ENCODE measurements at regions not wholly inside any gene's neighbourhood (a gene's known extent, or its start where the extent isn't known, plus 50 kb on each side); places are given as distances from the start of the nearest gene placed in this dataset.
"Not testable (repeated sequence)": the region's sequence is repeated elsewhere in the genome, so short reads cannot be mapped to it uniquely, and the experiment has no call there.

DNA sequence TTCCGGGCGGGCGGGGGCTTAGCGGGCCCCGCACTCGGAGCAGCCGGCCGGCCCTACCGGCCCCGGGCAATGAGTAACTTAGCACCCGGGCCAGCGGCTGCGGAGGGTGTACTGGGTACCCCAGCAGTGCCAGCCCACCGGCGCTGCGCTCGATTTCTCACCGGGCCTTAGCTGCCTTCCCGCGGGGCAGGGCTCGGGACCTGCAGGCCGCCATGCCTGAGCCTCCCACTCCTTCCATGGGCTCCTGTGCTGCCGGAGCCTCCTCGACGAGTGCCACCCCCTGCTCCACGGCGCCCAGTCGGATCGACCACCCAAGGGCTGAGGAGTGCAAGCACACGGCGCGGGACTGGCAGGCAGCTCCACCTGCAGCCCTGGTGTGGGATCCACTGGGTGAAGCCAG lies 427.1 kb downstream of the NAF1 start:
- TF ChIP-seq, protein P1, sequence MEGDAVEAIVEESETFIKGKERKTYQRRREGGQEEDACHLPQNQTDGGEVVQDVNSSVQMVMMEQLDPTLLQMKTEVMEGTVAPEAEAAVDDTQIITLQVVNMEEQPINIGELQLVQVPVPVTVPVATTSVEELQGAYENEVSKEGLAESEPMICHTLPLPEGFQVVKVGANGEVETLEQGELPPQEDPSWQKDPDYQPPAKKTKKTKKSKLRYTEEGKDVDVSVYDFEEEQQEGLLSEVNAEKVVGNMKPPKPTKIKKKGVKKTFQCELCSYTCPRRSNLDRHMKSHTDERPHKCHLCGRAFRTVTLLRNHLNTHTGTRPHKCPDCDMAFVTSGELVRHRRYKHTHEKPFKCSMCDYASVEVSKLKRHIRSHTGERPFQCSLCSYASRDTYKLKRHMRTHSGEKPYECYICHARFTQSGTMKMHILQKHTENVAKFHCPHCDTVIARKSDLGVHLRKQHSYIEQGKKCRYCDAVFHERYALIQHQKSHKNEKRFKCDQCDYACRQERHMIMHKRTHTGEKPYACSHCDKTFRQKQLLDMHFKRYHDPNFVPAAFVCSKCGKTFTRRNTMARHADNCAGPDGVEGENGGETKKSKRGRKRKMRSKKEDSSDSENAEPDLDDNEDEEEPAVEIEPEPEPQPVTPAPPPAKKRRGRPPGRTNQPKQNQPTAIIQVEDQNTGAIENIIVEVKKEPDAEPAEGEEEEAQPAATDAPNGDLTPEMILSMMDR (IDR thresholded peaks at IDR 0.05; ENCODE audit: low read depth, low read length), result not testable (repeated sequence)
- TF ChIP-seq EZH2phosphoT487 (IDR thresholded peaks at IDR 0.05; ENCODE audit: low read depth), result not testable (repeated sequence)
